Ishikawa (cell line): ENCODE measurements at regions not wholly inside any gene's neighbourhood (a gene's known extent, or its start where the extent isn't known, plus 50 kb on each side); places are given as distances from the start of the nearest gene placed in this dataset.

ENCODE experiments used
- CEBPB ChIP-seq: IDR thresholded peaks from 2 replicates; pipeline ENCODE4 v1.6.1; 2012
- CREB1 ChIP-seq: IDR thresholded peaks from 2 replicates; pipeline ENCODE4 v1.6.1; 2012; ENCODE audit warnings: low read depth
- EGR1 ChIP-seq: IDR thresholded peaks from 2 replicates; pipeline ENCODE4 v1.6.1; 2012
- EP300 ChIP-seq: IDR thresholded peaks from 2 replicates; pipeline ENCODE4 v1.6.1; 2012; ENCODE audit warnings: borderline replicate concordance
- FOXM1 ChIP-seq: IDR thresholded peaks from 2 replicates; pipeline ENCODE4 v1.6.1; 2012; ENCODE audit warnings: low read depth, borderline replicate concordance
- MAX ChIP-seq: IDR thresholded peaks from 2 replicates; pipeline ENCODE4 v1.6.1; 2012
- NFIC ChIP-seq: IDR thresholded peaks from 2 replicates; pipeline ENCODE4 v1.6.1; 2012
- RAD21 ChIP-seq: IDR thresholded peaks from 2 replicates; pipeline ENCODE4 v1.6.1; 2012; ENCODE audit warnings: low read depth
- REST ChIP-seq: IDR thresholded peaks from 2 replicates; pipeline ENCODE4 v1.6.1; 2012; ENCODE audit warnings: low read depth, mild to moderate bottlenecking
- TAF1 ChIP-seq: IDR thresholded peaks from 2 replicates; pipeline ENCODE4 v1.6.1; 2012; ENCODE audit warnings: low read depth, mild to moderate bottlenecking
- TCF12 ChIP-seq: IDR thresholded peaks from 2 replicates; pipeline ENCODE4 v1.6.1; 2012; ENCODE audit warnings: low read depth
- TEAD4 ChIP-seq: IDR thresholded peaks from 2 replicates; pipeline ENCODE4 v1.6.1; 2012
- USF1 ChIP-seq: IDR thresholded peaks from 2 replicates; pipeline ENCODE4 v1.6.1; 2012
- YY1 ChIP-seq: IDR thresholded peaks from 2 replicates; pipeline ENCODE4 v1.6.1; 2012; ENCODE audit warnings: low read depth
- ZBTB7A ChIP-seq: IDR thresholded peaks from 2 replicates; pipeline ENCODE4 v1.6.1; 2012; ENCODE audit warnings: low read depth

GRCh38 chr6:50361641-50362331 lies 312.1 kb upstream of the DEFB112 start:
- TF ChIP-seq TEAD4 (no peak), ZBTB7A (no peak), MAX (no peak), REST (no peak), FOXM1 (no peak), YY1 (no peak), EP300 (no peak), EGR1 (no peak), CREB1 (no peak), CEBPB (no peak), RAD21 (no peak), TCF12 (no peak), USF1 (no peak), TAF1 (no peak), NFIC (no peak)

GRCh38 chr6:50362706-50363105 lies 313.0 kb upstream of the DEFB112 start:
- TF ChIP-seq TEAD4: no peak
- no peak for TF ChIP-seq NFIC
- TF ChIP-seq RAD21: no peak
- TF ChIP-seq MAX: no peak
- TF ChIP-seq EP300: no peak
- no peak for TF ChIP-seq FOXM1
- TF ChIP-seq REST: no peak
- no peak for TF ChIP-seq TCF12
- no peak for TF ChIP-seq EGR1
- no peak for TF ChIP-seq TAF1
- TF ChIP-seq CEBPB: no peak
- TF ChIP-seq YY1: no peak
- no peak for TF ChIP-seq ZBTB7A
- no peak for TF ChIP-seq USF1
- TF ChIP-seq CREB1: no peak

- TF ChIP-seq MAX (no peak), EP300 (no peak), ZBTB7A (no peak)
Observed at GRCh38 chr6:50369996-50370395, 320.3 kb upstream of the DEFB112 start.

GRCh38 chr6:50380406-50381098 lies 330.8 kb upstream of the DEFB112 start:
- no peak for TF ChIP-seq TCF12
- TF ChIP-seq TEAD4: no peak
- TF ChIP-seq FOXM1: no peak
- TF ChIP-seq ZBTB7A: no peak
- TF ChIP-seq RAD21: no peak
- TF ChIP-seq EP300: no peak
- TF ChIP-seq REST: no peak
- no peak for TF ChIP-seq USF1
- TF ChIP-seq NFIC: no peak
- no peak for TF ChIP-seq EGR1
